ENCODE measurements at regions not wholly inside any gene's neighbourhood (a gene's known extent, or its start where the extent isn't known, plus 50 kb on each side); places are given as distances from the start of the nearest gene placed in this dataset.

- no peak for DNase-seq
- H3K9me3 ChIP-seq, result peaks cover 0 to 22% (median 13%) of the 10 kb centered on the region in 3 donors
- H3K27me3 ChIP-seq, result no peaks in the 10 kb centered on the region
- H3K4me3 ChIP-seq, result no peak overlapping the region
- H3K36me3 ChIP-seq, result peaks cover 0 to 6% (median 0%) of the 10 kb centered on the region in 3 donors
- H3K27ac ChIP-seq, result no peak overlapping the region
- no peaks in the 10 kb centered on the region for H3K4me1 ChIP-seq
- intact Hi-C loops (cut with DNase I; ENCODE audit: low total_unique reads), result no loop called here
- TF ChIP-seq CTCF (IDR thresholded peaks at IDR 0.05), result no peak
These were observed 148.0 kb upstream of the MITF start for GRCh38 chr3:69591164-69591736.

- peaks cover 0 to 6% (median 0%) of the 10 kb centered on the region in 3 donors for H3K36me3 ChIP-seq
- no peak overlapping the region for H3K27ac ChIP-seq
- intact Hi-C loops (cut with DNase I; ENCODE audit: low total_unique reads), result no loop called here
- H3K9me3 ChIP-seq, result peaks cover 0 to 25% (median 13%) of the 10 kb centered on the region in 3 donors
- no peaks in the 10 kb centered on the region for H3K4me1 ChIP-seq
- no peak for TF ChIP-seq CTCF (IDR thresholded peaks at IDR 0.05)
- H3K27me3 ChIP-seq, result no peaks in the 10 kb centered on the region
- H3K4me3 ChIP-seq, result no peak overlapping the region
- DNase-seq, result no peak
These were observed 149.2 kb upstream of the MITF start for GRCh38 chr3:69590111-69590510.

- intact Hi-C loops (cut with DNase I; ENCODE audit: low total_unique reads), result no loop called here
- no peaks in the 10 kb centered on the region for H3K4me1 ChIP-seq
- no peak for TF ChIP-seq CTCF (IDR thresholded peaks at IDR 0.05)
These were observed 151.1 kb upstream of the MITF start for GRCh38 chr3:69588170-69588569.

GRCh38 chr3:69585472-69585871 lies 153.8 kb upstream of the MITF start:
- H3K4me3 ChIP-seq, result no peak overlapping the region
- DNase-seq, result no peak
- TF ChIP-seq CTCF (IDR thresholded peaks at IDR 0.05), result no peak
- H3K4me1 ChIP-seq, result no peaks in the 10 kb centered on the region
- H3K36me3 ChIP-seq, result peaks cover 0 to 6% (median 0%) of the 10 kb centered on the region in 3 donors
- intact Hi-C loops (cut with DNase I; ENCODE audit: low total_unique reads), result no loop called here
- peaks cover 0 to 10% of the 10 kb centered on the region in 2 donors for H3K27me3 ChIP-seq
- peaks cover 0 to 25% (median 13%) of the 10 kb centered on the region in 3 donors for H3K9me3 ChIP-seq
- H3K27ac ChIP-seq, result no peak overlapping the region

More at GRCh38 chr3:69588170-69588569, 151.1 kb upstream of the MITF start:
- H3K27ac ChIP-seq, result no peak overlapping the region
- H3K36me3 ChIP-seq, result peaks cover 0 to 6% (median 0%) of the 10 kb centered on the region in 3 donors
- no peak overlapping the region for H3K4me3 ChIP-seq
- DNase-seq, result no peak
- H3K9me3 ChIP-seq, result peaks cover 0 to 25% (median 13%) of the 10 kb centered on the region in 3 donors
- no peaks in the 10 kb centered on the region for H3K27me3 ChIP-seq

GRCh38 chr3:69582044-69582443 lies 157.2 kb upstream of the MITF start:
- TF ChIP-seq CTCF (IDR thresholded peaks at IDR 0.05), result no peak
- no peaks in the 10 kb centered on the region for H3K4me1 ChIP-seq

More at GRCh38 chr3:69582044-69582443, 157.2 kb upstream of the MITF start:
- H3K4me3 ChIP-seq, result no peak overlapping the region
- no peak for DNase-seq
- peaks cover 0 to 11% (median 0%) of the 10 kb centered on the region in 3 donors for H3K9me3 ChIP-seq
- H3K27ac ChIP-seq, result no peak overlapping the region
- intact Hi-C loops (cut with DNase I; ENCODE audit: low total_unique reads), result no loop called here
- peaks cover 0 to 2% (median 0%) of the 10 kb centered on the region in 3 donors for H3K36me3 ChIP-seq
- peaks cover 0 to 10% of the 10 kb centered on the region in 2 donors for H3K27me3 ChIP-seq

Data from tibial artery (tissue), 4 donors.